Endothelial cell of umbilical vein (primary cell): ENCODE measurements at regions not wholly inside any gene's neighbourhood (a gene's known extent, or its start where the extent isn't known, plus 50 kb on each side); places are given as distances from the start of the nearest gene placed in this dataset.

Source experiments
- CTCF ChIP-seq, 2 donors: IDR thresholded peaks; 1 replicate in 1 of 2; 2 replicates in 1 of 2; pipeline ENCODE4 v1.5.1; 2011; ENCODE audit warnings: low read length in 2 of 2, mild to moderate bottlenecking in 2 of 2, moderate library complexity in 2 of 2, control low read depth in 1 of 2, inconsistent platforms in 1 of 2, low read depth in 1 of 2; ENCODE audit not compliant: insufficient read depth in 1 of 2; ENCODE audit errors: extremely low read depth in 1 of 2
- EZH2 ChIP-seq: IDR thresholded peaks from 2 replicates; pipeline ENCODE4 v1.6.1; 2012; ENCODE audit warnings: borderline replicate concordance, low read depth, mild to moderate bottlenecking, moderate library complexity, low read length, inconsistent platforms; ENCODE audit not compliant: severe bottlenecking
- FOS ChIP-seq: IDR thresholded peaks from 2 replicates; pipeline ENCODE4 v1.6.1; 2011; ENCODE audit warnings: mild to moderate bottlenecking, low read length, moderate library complexity, borderline replicate concordance; ENCODE audit not compliant: insufficient read depth
- MAX ChIP-seq: IDR thresholded peaks from 2 replicates; pipeline ENCODE4 v1.6.1; 2011; ENCODE audit not compliant: insufficient read depth, insufficient read length
- MYC ChIP-seq: IDR thresholded peaks from one replicate; pipeline ENCODE4 v1.6.1; 2011; ENCODE audit warnings: mild to moderate bottlenecking, low read depth, low read length
- POLR2A ChIP-seq: IDR thresholded peaks from 2 replicates; pipeline ENCODE4 v1.6.1; 2012; ENCODE audit warnings: low read depth, mild to moderate bottlenecking, control low read depth, low read length
- POLR2AphosphoS5 ChIP-seq: IDR thresholded peaks from 2 replicates; pipeline ENCODE4 v1.6.1; 2012; ENCODE audit warnings: low read depth, mild to moderate bottlenecking, control low read depth, low read length, moderate library complexity; ENCODE audit not compliant: insufficient read depth

GRCh38 chr9:135356796-135357195 is 122.8 kb upstream of the PPP1R26 start:
- no peak for TF ChIP-seq POLR2AphosphoS5
- no peak for TF ChIP-seq CTCF (IDR thresholded peaks at IDR 0.05; ENCODE audit: extremely low read depth in 1 of 2, insufficient read depth in 1 of 2, low read depth in 1 of 2, low read length in 2 of 2)
- TF ChIP-seq EZH2 = no peak
- no peak for TF ChIP-seq POLR2A
- no peak for TF ChIP-seq FOS
- TF ChIP-seq MAX = no peak
- TF ChIP-seq MYC = no peak
